GM19238 (cell line): ENCODE measurements at regions not wholly inside any gene's neighbourhood (a gene's known extent, or its start where the extent isn't known, plus 50 kb on each side); places are given as distances from the start of the nearest gene placed in this dataset.
A peak's percentile ranks its signal among the peaks of the same experiment; 100 is the strongest.

Experiments
- DNase-seq: peaks from one replicate; pipeline ENCODE4 v3.0.0; 2011; ENCODE audit warnings: low spot score; ENCODE audit not compliant: insufficient read length

DNA sequence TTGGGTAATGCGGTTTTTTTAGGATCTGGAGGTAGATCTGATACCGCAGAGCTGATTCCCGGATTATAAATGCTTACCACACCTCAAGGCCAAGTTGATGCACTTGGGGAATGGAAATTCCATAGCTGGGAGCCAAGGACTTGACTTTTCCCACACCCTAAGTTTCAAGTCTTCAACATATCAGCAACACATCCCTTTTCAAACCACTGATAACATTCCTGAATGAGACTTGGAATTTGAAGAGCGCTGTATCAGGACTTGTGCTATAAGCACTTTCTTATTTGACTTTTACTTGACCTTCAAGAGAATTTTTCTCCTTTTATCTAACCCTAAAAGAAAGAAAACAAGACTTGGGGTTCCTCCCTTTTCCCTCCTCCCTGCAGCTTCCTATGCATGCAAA lies 90.6 kb upstream of the NAA20 start:
- no peak for DNase-seq

DNA sequence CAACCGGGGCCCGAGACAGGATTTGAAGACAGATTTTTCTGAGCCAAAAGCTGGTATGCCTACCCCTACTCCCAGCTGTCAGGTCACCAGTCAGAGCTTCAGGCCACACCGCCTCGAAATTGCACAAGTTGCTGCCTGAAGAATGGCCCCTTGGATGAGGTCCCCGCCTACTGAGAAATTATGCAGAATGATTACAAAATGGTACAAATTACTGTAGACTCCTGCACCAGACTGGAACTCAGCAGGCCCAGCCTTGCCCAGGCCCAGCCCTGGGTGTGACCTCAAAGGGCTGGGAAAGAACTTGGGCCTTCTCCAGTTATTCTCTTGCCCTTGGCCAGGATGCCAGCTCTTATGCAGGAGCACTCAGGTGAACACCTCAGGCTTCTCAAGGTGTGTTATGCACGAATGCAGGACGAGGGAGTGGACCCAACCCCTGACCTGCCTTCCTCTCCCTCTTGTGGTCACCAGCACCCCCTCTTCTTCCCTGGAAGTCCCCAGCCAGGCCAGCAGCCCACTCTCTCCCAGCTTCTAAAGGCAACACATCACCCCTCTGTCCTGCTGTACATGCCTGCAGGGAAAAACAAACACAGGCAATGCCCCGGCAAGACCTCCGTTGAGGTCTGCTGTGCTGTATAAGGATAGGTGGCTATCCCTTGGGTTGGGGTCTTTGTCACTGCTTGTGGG lies 88.7 kb upstream of the NAA20 start:
- no peak for DNase-seq

- no peak for DNase-seq
These were observed 88.2 kb upstream of the NAA20 start for GRCh38 chr20:19929012-19929360.

DNA sequence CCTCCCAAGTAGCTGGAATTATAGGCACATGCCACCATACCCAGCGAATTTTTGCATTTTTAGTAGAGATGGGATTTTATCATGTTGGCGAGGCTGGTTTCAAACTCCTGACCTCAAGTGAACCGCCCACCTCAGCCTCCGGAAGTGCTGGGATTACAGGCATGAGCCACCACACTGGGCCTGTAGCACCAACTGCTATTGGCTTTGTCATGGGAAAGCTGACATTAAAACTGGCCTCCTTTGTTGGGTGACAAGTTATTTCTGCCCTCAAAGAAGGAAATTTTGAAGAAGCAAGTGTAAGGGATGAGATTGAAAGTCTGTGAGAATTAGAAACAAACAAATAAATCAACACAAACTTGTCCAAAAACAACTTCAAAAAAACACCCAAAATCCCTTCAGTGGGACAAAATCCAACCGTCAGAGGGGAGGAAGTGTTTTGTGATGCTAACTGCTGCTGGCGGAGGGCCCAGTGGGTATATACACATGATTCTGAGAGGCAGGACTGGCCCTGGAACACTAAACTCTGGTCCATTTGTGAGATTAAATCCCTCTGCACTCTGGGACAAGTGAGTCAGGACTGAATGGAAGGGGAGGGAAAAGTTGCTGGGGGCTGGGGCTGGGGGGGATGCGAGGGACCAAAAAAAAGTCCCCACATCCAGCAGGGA lies 87.5 kb upstream of the NAA20 start:
- DNase-seq: no peak

DNA sequence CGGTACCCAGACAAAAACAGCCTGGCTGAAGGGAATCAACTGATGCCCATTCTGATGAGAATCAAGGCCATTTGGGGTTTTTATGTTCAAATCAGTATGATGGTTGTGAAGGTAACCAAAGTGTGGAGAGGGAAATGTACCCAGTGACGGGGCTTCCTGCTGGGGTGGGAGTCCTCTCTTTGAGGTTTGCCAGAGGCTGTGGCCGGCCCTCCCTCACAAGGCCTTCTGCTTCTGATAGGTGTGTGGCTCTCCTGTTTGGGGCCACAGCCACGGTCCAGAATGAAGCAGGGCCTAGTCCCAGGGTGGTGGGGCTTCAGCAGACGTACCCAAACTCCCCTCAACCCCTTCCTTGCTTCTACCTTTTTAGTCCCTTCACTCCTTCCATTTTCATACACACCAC lies 86.7 kb upstream of the NAA20 start:
- DNase-seq: no peak

GRCh38 chr20:19932170-19932667 lies 84.9 kb upstream of the NAA20 start:
- no peak for DNase-seq

GRCh38 chr20:19934792-19935491 lies 82.2 kb upstream of the NAA20 start:
- DNase-seq: no peak

DNA sequence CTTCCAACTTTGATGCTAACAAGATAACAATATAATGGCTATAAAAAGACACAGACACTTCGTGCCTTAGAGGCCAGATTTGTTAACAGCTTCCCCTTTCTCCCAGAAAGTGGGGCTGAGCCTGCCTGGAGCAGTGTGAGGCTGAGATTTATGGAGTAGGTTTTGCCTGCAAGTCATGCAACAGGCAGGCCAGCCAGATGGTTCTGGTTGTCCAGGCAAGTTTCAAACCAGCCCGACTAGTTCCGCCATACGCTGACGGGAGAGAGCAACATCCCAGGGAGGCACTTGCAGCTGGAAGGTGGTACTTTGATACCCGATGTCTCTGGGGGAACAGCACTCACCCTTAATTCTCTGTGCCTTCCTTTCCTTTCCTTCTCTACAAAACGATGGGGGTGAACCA lies 81.3 kb upstream of the NAA20 start:
- no peak for DNase-seq

- no peak for DNase-seq
These were observed 80.5 kb upstream of the NAA20 start for GRCh38 chr20:19936466-19937200.

DNA sequence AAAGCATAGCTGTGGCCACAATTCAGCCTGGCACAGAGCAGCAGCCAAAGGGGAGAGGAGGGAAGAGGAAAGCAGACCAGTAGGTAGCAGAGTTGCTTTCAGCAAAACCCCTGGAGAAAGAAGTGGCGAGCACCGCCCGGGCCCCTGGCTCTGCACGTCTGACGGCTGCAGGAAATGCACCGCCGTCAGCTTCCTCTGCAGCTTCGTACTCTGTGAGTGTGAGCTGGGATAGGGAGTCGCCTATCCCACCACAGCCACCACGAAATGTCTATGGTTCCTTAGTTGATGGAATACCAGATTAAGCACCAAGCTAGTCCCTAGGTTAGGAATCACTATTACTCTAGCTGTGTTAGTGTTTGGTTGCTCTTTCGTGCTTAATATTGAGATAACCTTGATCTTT lies 79.9 kb upstream of the NAA20 start:
- DNase-seq: no peak

DNA sequence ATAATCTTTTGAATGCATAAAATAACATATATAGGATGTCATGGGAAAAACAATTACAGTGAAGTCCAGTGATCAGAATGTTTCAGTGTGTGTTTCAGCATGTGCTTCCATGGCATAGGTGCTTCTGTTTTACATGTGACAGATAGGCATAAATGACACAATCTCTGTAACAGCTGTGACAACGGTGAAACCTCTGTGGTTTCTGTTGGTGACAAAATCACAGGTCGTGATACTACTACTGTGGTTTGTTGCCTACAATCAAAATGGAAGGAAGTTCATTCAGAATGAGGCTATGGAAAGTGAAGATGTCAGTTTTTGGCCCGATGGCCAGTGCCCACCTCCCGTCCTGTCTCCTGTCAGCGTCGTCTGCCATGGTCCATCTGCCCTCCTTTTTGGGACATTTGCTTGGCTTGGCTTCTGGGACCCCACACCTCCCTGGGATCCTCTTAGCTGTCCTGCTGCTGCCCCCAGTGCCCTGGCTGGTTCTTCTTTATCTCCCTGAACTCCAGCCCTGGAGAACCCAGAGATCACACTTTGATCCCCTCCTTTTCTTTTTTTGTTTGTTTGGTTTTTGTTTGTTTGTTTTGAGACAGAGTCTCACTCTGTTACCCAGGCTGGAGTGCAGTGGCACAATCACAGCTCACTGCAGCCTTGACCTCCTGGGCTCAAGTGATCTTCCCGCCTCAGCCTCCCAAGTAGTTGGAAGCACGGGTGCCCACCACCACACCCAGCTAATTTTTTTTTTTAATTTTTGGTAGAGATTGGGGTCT lies 79.3 kb upstream of the NAA20 start:
- no peak for DNase-seq

- no peak for DNase-seq
These were observed 78.6 kb upstream of the NAA20 start for GRCh38 chr20:19938421-19939090.

DNA sequence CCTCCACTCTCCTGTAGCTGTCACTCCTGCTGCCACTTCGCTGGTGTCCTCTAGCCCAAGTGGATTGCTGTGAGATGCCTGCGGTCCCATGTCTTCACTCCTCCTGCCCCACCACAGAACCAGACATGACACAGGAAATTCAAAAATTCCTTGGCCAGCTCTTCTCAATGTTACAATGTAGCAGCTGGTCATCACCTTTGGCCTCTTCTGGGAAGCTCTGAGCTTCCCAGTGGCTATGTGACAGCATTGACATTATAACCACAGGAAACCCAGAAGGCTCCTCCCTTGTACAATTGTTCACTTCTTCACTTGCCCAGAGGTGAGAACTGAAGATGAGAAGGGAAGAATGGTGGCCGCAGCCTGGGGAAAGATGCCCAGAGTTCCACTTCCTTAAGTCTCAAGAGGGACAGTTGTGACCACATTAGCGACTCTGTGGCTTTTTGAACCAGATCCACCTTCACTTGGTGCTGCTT lies 76.1 kb upstream of the NAA20 start:
- no peak for DNase-seq

GRCh38 chr20:19942611-19943010 lies 74.6 kb upstream of the NAA20 start:
- no peak for DNase-seq

DNA sequence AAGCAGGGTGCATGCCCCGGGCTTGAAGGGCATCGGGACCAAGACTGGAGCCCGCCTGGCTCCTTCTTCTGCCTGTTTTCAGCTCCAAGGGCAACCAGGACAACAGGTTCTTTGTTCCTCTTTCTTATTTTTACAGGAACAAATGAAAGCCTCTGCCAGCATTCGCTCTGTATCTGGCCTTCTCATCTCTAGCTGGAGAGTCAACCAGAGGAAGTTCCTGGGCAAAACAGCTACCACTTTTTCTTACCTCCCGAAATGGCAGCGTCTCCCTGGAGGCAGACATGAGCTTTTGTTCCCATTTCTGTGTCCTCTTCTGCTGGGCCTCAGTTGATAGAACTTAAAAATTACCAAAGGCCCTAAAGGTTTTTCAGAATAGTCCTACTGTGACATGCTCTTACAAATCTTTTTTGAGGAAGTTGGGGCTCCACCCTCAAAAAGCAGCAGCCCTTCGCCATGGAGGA lies 74.1 kb upstream of the NAA20 start:
- DNase-seq: no peak

GRCh38 chr20:19944772-19945459 lies 72.2 kb upstream of the NAA20 start:
- no peak for DNase-seq

DNA sequence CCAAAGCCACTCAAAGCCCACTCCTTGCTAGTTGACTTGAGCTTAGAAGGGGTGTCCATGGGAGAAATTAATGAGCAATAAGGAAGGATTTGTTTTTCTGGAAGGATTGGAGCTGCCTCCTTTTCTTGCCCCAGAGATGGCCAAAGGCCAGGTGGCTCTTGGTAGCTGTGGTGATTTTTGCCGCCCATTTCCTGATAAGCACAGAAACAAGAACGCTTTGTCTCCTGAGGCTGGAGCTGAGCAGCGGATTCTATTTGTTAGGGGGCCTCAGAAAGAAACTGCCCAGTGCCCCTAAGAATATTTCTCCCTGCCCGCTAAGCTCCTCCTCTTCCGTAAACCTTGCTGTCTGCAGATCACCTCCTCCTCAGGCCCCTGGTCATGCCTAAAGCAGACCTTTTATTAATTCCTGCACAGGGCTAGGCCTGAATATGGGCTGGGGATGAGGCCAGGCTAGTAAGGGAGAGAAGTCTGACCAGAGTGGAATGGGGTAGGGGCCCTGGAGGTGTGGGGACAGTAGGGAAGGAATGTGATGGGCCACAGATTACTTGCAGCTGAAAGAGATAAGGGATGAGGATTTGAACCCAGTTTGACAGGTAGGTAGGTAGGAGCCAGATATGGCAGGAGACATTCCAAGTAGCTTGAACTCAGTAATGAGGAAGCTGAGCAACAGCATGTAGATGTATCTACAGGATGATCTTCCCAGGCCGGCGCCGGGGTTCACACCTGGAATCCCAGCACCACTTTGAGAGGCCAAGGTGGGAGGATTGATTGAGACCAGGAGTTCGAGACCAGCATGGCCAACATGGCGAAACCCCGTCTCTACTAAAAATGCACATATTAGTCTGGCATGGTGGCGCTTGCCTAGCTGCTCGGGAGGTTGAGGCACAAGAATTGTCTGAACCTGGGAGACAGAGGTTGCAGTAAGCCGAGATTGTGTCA lies 71.2 kb upstream of the NAA20 start:
- no peak for DNase-seq

DNA sequence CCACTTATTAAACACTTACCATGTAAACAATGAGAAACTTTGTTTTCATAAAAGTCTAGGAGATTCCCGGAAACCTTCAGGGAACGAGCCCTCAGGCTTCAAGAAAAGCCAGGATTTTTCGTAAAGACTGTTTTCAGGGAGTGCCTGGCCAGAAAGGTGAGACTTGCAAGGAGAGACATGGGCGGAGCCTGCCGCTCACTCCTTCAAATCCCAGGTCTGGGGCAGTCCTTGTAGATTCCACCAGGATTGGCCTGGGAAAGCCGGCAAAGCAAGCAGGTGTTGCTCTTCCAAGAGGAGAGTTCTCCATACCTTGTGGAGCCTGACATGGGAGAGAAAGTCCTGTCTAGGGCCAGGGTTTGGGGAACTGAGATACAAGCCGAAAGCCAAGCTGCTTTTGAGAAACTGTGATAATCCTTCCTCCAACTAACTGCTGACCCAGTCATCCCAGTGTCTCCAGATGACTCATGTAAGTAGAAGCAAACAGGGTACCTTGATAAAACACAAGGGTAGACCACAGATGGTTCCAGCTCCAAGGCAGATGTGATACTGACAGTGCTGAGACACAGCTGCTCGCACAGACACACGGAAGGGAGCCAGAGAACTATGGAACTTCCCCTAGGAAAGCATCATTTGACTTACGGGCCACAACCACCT lies 69.4 kb upstream of the NAA20 start:
- DNase-seq: peak; percentile 26
